ENCODE measurements at regions not wholly inside any gene's neighbourhood (a gene's known extent, or its start where the extent isn't known, plus 50 kb on each side); places are given as distances from the start of the nearest gene placed in this dataset.

DNA sequence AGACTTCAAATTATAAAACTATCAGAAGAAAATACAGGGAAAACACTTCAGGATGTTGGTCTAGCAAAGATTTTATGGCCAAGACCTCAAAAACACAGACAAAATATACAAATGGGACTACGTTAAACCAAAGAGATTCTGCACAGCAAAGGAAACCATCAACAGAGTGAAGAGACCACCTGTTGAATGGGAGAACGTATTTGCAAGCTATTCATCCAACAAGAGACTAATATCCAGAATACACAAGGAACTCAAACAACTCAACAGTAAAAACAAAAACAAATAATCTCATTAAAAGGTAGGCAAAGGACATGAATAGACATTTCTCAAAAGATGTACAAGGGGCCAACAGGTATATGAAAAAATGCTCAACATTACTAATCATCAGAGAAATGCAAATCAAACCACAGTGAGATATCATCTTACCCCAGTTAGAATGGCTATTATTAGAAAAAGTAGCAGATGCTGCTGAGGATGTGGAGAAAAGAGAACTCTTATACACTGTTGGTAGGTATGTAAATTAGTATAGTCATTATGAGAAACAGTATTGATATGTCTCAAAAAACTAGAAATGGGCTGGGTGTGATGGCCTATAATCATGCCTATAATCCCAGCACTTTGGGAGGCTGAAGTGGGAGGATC, 112.6 kb downstream of the LRIG2 start:
- TF ChIP-seq, protein P1, sequence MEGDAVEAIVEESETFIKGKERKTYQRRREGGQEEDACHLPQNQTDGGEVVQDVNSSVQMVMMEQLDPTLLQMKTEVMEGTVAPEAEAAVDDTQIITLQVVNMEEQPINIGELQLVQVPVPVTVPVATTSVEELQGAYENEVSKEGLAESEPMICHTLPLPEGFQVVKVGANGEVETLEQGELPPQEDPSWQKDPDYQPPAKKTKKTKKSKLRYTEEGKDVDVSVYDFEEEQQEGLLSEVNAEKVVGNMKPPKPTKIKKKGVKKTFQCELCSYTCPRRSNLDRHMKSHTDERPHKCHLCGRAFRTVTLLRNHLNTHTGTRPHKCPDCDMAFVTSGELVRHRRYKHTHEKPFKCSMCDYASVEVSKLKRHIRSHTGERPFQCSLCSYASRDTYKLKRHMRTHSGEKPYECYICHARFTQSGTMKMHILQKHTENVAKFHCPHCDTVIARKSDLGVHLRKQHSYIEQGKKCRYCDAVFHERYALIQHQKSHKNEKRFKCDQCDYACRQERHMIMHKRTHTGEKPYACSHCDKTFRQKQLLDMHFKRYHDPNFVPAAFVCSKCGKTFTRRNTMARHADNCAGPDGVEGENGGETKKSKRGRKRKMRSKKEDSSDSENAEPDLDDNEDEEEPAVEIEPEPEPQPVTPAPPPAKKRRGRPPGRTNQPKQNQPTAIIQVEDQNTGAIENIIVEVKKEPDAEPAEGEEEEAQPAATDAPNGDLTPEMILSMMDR (IDR thresholded peaks at IDR 0.05; ENCODE audit: insufficient read depth, low read length, poor library complexity, severe bottlenecking) = no peak
- Histone ChIP-seq H3K36me3 (ENCODE audit: control insufficient read depth, insufficient read depth, low read length) (no peaks in the 10 kb centered on the region), H3K27me3 (replicated peaks; ENCODE audit: control insufficient read depth, insufficient read depth, low read length) (no peaks in the 10 kb centered on the region), H3K4me3 (replicated peaks; ENCODE audit: low read depth, low read length) (no peak overlapping the region)
- DNase-seq (ENCODE audit: extremely low read depth, insufficient read length) = peak; percentile 41

DNA sequence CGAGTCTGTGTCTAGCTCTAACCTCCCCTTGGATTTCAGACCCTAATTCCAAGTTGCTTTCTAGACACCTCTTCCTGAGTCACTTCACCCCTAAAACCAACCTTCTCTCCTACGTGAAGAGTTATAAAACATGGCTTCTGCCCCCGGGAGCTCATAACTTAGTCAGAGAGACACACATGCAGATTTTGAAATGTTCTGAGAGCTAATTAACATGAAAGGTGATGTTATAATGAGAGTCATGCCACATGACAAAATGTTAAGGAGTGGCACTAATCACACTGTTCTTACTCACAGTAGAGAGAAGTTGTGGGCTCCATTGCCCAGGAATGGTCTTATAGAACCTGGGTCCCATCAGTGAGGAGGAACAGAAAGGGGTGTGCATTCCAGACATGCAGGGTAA, 117.1 kb downstream of the LRIG2 start:
- H3K27me3 ChIP-seq (replicated peaks; ENCODE audit: control insufficient read depth, insufficient read depth, low read length) = no peaks in the 10 kb centered on the region
- TF ChIP-seq, protein P1 (IDR thresholded peaks at IDR 0.05; ENCODE audit: insufficient read depth, low read length, poor library complexity, severe bottlenecking) = no peak
- H3K36me3 ChIP-seq (ENCODE audit: control insufficient read depth, insufficient read depth, low read length) = no peaks in the 10 kb centered on the region
- DNase-seq (ENCODE audit: extremely low read depth, insufficient read length) = no peak
- no peak overlapping the region for H3K4me3 ChIP-seq (replicated peaks; ENCODE audit: low read depth, low read length)

DNA sequence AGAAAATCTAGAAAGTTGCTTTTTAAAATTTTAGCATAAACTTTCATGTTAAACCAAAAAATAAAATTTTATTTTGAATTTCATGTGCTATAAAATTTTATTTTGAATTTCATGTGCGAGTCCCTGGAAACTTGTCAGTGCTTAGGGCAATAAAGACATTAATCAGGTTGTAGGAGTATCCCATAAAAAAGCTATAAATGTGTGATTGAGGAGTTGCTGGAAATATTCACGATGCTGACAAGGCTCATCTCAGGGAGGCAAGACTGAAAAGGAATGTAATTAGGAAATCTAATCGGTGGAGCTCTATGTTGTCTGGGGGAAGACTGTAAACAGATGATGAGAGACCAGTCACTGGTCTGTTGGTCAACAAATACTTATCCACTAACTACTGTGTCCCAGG, 117.9 kb downstream of the LRIG2 start:
- TF ChIP-seq, protein P1 (IDR thresholded peaks at IDR 0.05; ENCODE audit: insufficient read depth, low read length, poor library complexity, severe bottlenecking) = no peak
- DNase-seq (ENCODE audit: extremely low read depth, insufficient read length) = no peak

DNA sequence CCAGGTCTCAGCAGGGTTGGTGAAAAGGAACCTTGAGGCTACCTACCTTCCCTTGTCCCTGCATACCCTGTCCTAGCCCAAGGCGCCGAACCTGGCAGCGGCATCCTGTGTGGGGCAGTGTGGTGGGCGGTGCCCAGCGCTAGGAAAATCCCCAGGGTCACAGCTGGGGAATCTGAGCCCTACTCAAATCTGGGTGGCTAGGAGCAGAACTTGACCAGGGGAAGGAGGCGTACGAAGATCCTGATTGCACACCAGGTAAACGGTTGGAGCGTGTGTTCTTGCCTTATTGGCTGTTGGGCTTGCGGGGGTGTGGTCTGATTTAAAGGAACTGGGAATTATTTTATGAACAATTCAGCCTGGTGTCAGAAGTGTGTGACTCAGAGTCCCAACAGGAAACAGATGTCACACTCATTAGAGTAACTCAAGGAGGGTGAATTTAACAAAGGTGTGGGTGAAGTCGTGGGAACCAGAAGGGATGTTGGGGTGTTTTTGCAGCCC, 118.6 kb downstream of the LRIG2 start:
- DNase-seq (ENCODE audit: extremely low read depth, insufficient read length) = peak; percentile 61
- no peaks in the 10 kb centered on the region for H3K36me3 ChIP-seq (ENCODE audit: control insufficient read depth, insufficient read depth, low read length)
- TF ChIP-seq, protein P1 (IDR thresholded peaks at IDR 0.05; ENCODE audit: insufficient read depth, low read length, poor library complexity, severe bottlenecking) = no peak

More for the DNA sequence above, 117.9 kb downstream of the LRIG2 start:
- no peaks in the 10 kb centered on the region for H3K27me3 ChIP-seq (replicated peaks; ENCODE audit: control insufficient read depth, insufficient read depth, low read length)
- peak overlapping the region; percentile 63 for H3K4me3 ChIP-seq (replicated peaks; ENCODE audit: low read depth, low read length)
- H3K36me3 ChIP-seq (ENCODE audit: control insufficient read depth, insufficient read depth, low read length) = no peaks in the 10 kb centered on the region

DNA sequence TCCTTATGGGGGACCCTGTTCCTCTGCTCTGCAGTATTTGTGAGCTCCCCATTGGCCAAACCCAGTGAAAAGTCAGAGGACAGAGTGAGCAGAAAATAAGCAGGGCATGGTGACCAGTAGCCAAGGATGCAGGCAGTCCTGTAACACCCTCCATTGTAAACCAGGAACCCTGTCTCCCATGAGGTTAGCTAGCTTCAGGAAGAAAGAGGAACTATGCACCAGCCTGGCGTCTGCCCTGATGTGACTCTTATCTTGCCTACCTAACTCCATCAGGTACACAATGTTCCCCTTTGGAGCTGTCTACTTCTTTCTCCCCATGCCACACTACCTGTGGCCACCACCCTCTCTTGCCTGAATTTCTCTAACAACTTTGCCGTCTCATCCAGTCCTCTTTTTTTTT, 119.2 kb downstream of the LRIG2 start:
- H3K27me3 ChIP-seq (replicated peaks; ENCODE audit: control insufficient read depth, insufficient read depth, low read length) = no peaks in the 10 kb centered on the region

More for the DNA sequence above, 118.6 kb downstream of the LRIG2 start:
- H3K4me3 ChIP-seq (replicated peaks; ENCODE audit: low read depth, low read length) = peak overlapping the region; percentile 63
- H3K27me3 ChIP-seq (replicated peaks; ENCODE audit: control insufficient read depth, insufficient read depth, low read length) = no peaks in the 10 kb centered on the region

More for the DNA sequence above, 119.2 kb downstream of the LRIG2 start:
- Histone ChIP-seq H3K4me3 (replicated peaks; ENCODE audit: low read depth, low read length) (peak overlapping the region; percentile 11; the same call in 1 of the 2 replicates), H3K36me3 (ENCODE audit: control insufficient read depth, insufficient read depth, low read length) (no peaks in the 10 kb centered on the region)
- DNase-seq (ENCODE audit: extremely low read depth, insufficient read length) = peak; percentile 28
- TF ChIP-seq, protein P1 (IDR thresholded peaks at IDR 0.05; ENCODE audit: insufficient read depth, low read length, poor library complexity, severe bottlenecking) = no peak
